ENCODE measurements at regions not wholly inside any gene's neighbourhood (a gene's known extent, or its start where the extent isn't known, plus 50 kb on each side); places are given as distances from the start of the nearest gene placed in this dataset.

- TF ChIP-seq NFIC (IDR thresholded peaks at IDR 0.05): no peak
- no peak for TF ChIP-seq THRA (IDR thresholded peaks at IDR 0.05)
- TF ChIP-seq ZNF436 (CRISPR knock-in tag; IDR thresholded peaks at IDR 0.05): no peak
- TF ChIP-seq ZBTB40 (IDR thresholded peaks at IDR 0.05): no peak
- TF ChIP-seq ZBTB40 (CRISPR knock-in tag; IDR thresholded peaks at IDR 0.05): no peak
- TF ChIP-seq CREM (IDR thresholded peaks at IDR 0.05; ENCODE audit: low read depth): no peak
These were observed 742.4 kb downstream of the SATB2 start for GRCh38 chr2:198715302-198715835.
